HG02610 (cell line): ENCODE measurements at regions not wholly inside any gene's neighbourhood (a gene's known extent, or its start where the extent isn't known, plus 50 kb on each side); places are given as distances from the start of the nearest gene placed in this dataset.

Experiments
- ATAC-seq: cut with Tn5 transposase; IDR thresholded peaks from one replicate; pipeline ENCODE4 v1.9.1; 2021; ENCODE audit warnings: mild to moderate bottlenecking, moderate library complexity; ENCODE audit not compliant: unreplicated experiment

GRCh38 chr5:2306711-2307110, 424.0 kb upstream of the IRX4 start:
- ATAC-seq, result no peak

GRCh38 chr5:2303431-2304100, 420.8 kb upstream of the IRX4 start:
- ATAC-seq, result no peak

- ATAC-seq, result no peak
These were observed 419.4 kb upstream of the IRX4 start for GRCh38 chr5:2302169-2302568.

DNA sequence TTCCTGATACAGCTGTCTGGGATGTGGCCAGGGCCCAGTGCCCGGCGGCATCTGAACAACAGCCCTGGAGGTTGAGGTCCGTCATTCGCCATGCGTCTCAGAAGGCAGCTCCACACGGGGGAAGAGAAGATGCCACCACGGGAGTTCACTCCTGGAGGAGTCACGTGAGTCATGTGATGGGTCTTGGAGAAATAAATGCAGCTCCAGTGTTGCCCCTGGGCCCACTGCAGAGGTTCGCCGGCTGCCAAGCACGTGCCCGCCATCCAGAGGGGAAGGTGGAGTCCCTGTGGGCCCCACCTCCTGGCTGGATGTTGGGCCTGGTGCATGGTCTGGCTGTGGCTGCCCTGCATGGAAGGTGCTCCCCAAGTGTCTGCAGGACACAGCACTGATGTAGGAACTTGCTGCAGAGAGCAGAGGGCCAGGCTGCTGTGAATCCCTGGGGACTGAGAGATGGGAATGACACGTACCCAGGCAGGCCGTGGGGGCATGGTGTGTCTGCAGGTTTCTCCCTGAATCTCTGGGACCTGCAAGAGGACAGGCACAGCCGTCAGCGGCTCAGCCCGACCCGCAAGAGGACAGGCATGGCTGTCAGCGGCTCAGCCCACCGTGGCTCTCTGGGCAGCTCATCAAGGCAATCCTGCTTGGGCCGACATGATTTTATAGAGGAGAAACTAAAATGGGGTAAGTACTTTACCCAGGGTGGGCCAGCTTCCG, 418.3 kb upstream of the IRX4 start:
- no peak for ATAC-seq

DNA sequence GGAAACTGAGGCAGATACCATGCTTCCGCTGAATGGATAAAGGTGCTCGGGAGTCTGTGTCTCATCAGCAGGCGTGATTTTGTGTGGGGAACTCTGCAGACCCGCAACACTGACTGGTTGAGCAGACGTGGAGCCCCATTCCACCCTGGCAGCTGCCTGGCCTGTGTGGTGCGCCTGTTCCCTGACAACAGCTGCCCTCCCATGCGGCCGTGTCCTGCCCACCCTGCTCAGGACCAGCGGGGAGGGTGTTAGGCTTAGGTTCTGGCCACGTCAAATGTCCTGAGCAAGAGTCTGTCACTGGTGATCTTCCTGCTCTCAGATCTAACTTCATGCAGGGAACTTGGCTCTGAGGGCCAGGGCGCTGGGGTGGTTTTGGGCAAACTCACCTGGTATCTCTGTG, 417.7 kb upstream of the IRX4 start:
- no peak for ATAC-seq

DNA sequence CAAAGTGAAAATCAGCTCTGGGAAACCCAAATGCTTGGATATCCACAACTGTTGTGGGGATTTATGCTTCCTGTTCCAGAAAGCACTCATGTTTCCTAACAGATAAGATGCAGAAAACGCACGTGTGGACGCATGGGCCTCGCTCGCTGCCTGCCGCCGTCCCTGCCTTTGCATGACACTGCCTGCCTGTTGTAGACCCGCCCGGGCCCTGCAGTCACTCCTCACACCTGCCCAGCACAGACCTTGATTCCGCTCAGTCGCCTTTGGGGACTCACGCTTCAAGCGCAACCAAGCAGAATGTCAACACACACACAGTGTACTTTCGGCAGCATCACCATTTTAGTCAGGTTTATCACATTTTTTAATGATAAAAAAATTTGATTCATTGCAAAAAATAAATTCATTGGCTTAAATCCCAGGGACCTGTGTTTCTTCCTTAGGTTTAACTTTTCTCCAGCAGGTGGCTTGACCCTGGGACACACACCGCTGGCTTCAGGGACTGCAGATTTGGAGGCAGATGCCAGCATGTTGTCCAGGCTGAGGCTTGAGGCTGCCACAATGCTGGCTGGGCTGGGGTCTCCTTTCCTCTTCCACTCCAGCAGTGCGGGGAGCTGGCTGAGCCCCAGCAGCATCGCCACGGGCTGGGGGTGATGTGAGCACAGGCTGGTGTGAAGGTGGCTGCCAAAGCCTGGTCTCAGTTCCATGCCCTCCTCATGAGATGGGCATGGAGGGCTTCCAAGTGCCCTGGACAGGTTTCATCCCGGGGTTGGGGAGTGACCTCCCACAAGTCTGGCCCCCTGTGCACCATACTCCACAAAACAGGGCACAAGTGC, 416.9 kb upstream of the IRX4 start:
- ATAC-seq, result no peak

- no peak for ATAC-seq
These were observed 416.1 kb upstream of the IRX4 start for GRCh38 chr5:2298781-2299180.

DNA sequence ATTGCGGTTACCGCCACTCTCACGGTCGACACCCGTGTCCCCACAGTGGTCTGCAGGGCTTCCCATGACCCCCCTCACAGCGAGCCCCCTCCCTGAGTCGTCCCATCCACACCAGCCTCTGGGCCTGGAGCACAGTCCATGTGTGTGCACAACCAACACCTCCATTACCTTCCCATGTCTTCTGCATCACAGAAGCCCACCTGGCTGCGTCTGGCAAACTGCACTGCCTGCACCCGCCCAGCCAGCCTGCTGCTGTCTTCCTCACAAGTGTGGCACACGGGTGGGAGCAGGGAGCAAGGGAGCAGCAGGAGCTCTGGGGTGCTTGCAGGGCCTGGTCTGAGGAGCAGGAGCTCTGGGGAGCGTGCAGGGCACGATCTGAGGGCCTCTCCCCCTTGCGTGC, 415.3 kb upstream of the IRX4 start:
- ATAC-seq, result no peak

DNA sequence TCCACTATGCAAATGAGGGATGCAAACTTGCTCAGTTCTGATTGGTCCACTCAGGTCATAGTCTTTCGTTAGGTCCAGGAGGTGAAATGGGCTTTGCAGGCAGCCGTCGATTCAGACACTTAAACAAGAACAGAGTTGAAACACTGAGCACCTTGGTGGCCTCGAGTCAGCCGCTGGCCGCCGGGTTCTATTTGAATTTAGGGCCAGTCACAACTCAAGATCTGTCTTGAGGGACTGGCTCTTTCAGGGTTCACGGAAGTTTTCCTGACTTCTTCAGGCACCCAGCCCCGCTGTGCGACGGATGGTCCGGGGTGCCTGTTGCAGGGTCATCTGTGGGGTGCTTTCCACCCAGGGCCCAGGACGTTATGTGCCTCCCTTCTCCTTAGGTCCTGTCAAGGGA, 412.8 kb upstream of the IRX4 start:
- ATAC-seq, result no peak

- no peak for ATAC-seq
These were observed 411.2 kb upstream of the IRX4 start for GRCh38 chr5:2293906-2294305.

DNA sequence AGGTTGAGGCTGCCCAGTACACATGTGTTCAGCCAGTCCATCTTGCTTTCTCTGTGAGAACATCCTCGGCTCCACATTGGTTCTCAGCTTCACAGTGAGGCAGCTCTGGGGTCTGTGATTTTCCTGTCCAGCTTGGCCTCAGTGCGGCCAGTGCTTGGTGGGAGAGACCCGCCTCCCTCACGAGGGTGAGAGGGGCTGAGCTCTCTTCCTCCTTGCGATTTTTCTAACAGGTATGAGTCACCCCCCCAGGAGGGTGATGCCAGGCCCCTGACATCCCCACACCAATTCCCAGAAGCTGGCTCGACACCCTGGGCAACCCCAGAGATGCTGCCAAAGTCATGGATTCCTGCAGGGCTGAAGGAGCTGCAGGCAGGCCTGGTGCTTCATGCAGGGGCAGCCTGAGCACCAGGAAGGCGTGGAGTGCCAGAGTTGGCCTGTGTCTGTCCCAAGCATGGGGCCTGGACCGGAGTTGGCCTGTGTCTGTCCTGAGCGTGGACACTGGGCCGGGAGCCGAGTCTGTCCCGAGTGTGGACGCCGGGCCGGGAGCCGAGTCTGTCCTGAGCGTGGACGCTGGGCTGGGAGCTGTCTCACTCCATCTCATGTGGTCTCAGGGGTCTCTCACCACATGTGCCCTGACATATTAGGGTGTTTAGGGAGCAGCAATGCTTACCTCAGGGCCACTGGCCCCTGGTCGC, 408.6 kb upstream of the IRX4 start:
- no peak for ATAC-seq

DNA sequence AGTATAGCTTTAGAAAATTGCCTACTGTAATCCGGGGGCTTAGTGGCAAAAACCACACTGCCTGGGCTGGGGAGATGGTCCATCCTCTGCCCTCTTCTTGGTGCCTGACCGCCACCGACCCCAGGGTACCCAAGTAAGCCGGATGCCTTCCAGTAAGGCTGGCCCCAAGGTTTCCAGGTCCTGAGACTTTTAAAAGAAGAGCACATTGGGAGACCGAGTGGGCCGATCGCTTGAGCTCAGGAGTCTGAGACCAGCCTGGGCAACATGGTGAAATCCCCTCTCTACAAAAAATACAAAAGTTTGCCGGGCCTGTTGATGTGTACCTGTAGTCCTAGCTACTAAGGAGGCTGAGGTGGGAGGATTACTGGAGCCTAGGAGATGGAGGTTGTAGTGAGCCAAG, 406.7 kb upstream of the IRX4 start:
- no peak for ATAC-seq

DNA sequence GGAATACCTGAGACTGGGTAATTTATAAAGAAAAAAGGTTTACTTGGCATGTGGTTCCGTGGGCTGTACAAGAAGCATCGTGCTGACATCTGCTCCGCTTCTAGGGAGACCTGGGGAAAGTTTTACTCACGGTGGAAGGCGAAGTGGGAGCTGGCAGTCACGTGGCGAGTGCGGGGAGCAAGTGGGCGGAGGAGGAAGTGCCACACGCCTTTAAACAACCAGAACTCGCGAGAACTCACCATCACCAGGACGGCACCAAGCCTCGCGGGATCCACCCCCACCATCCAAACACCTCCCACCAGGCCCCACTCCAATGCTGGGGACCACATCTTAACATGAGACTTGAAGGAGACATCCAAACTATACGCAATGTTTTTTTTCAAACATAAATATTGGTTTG, 406.2 kb upstream of the IRX4 start:
- ATAC-seq, result no peak

GRCh38 chr5:2288466-2288865, 405.7 kb upstream of the IRX4 start:
- ATAC-seq, result no peak

GRCh38 chr5:2286250-2286649, 403.5 kb upstream of the IRX4 start:
- no peak for ATAC-seq

GRCh38 chr5:2284678-2285077, 402.0 kb upstream of the IRX4 start:
- ATAC-seq, result no peak

GRCh38 chr5:2283481-2284045, 400.8 kb upstream of the IRX4 start:
- no peak for ATAC-seq

- no peak for ATAC-seq
These were observed 400.2 kb upstream of the IRX4 start for GRCh38 chr5:2282893-2283292.

DNA sequence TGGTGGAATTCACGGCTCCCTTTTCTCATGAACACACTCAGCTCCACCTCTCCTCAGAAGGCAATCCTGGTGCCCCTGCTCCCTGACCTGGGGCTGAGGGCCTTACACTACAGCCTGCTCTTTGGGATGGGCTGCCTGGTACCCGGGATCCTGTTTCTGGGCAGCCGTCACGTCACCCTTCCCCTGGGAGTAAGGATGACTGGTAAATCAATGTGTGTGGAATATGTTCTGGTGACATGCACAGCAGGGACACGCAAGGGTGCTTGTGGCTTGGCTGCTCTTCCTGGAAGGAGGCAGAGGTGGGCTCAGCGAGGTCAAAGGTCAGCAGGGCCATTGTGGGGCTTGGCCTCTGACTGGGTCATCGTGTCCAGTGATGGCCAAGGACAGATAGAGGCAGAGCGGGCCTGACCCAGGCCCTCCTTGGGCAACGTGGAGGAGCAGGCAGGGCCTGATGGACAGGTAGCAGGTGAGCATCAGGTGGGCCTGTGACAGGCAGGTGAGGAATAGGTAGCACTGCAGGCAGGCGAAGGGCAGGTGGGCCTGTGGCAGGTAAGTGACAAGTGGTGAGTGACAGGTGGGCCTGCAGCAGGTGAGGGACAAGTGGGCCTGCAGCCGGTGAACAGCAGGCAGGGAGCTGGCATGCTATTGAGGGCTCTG, 399.4 kb upstream of the IRX4 start:
- ATAC-seq, result no peak

- ATAC-seq, result no peak
These were observed 398.7 kb upstream of the IRX4 start for GRCh38 chr5:2281446-2281845.

DNA sequence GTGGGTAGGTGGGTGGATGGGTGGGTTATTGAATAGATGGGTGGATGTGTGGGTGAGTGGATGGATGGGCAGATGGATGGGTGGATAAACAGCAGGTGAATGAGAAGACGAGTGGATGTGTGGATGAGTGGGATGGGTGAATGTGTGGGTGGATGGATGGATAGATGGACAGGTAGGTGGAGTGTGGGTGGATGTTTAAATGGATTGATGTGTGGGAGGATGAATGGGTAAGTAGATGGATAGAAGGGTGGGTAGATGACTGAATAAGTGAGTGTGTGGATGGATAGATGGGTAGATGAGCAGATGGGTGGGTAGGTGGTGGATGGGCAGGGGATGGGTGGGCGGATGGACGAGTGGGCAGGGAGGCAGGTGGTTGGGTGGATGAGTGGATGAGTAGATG, 397.6 kb upstream of the IRX4 start:
- no peak for ATAC-seq
